GM12878 (cell line): ENCODE measurements at regions not wholly inside any gene's neighbourhood (a gene's known extent, or its start where the extent isn't known, plus 50 kb on each side); places are given as distances from the start of the nearest gene placed in this dataset.

Source experiments
- JUND ChIP-seq: IDR thresholded peaks from 2 replicates; pipeline ENCODE4 v1.6.1; 2012; ENCODE audit warnings: low read depth, mild to moderate bottlenecking, low read length, improper control_type of control experiment, moderate library complexity
- NFIC ChIP-seq: IDR thresholded peaks from 2 replicates; pipeline ENCODE4 v1.6.1; 2012; ENCODE audit warnings: low read depth, mild to moderate bottlenecking, inconsistent platforms, low read length, moderate library complexity

- no peak for TF ChIP-seq NFIC
- TF ChIP-seq JUND, result no peak
These were observed 141.7 kb upstream of the GPR149 start for GRCh38 chr3:154571553-154572226.
